Retinal pigment epithelial cell (primary cell): ENCODE measurements at regions not wholly inside any gene's neighbourhood (a gene's known extent, or its start where the extent isn't known, plus 50 kb on each side); places are given as distances from the start of the nearest gene placed in this dataset.
"Not testable (repeated sequence)": the region's sequence is repeated elsewhere in the genome, so short reads cannot be mapped to it uniquely, and the experiment has no call there.

Experiments
- DNase-seq: peaks from one replicate; pipeline ENCODE4 v3.0.0-alpha.2; 2010; ENCODE audit warnings: low read depth
- H3K4me3 ChIP-seq: 2 replicates; pipeline ENCODE4 v1.5.1; 2011; ENCODE audit warnings: mild to moderate bottlenecking, low read length, control low read depth, moderate library complexity
- CTCF ChIP-seq: conservative IDR thresholded peaks from 2 replicates; pipeline ENCODE4 v1.5.1; 2011; ENCODE audit warnings: low read depth, low read length, control low read depth, inconsistent platforms

DNA sequence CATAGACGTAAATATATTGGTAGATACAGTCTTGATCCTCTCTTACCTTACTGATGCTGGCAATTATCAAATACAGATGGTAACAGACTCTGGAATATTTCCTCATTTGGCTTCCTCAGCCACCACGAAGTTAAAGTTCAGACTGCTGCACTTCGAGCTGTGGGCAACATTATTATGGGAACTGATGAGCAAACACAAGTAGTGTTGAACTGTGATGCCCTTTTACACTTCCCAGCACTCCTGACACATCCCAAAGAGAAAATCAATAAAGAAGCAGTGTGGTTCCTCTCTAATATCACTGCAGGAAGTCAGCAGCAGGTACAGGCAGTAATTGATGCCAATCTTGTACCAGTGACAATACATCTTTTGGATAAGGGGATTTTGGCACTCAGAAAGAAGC, 162.7 kb upstream of the NT5E start:
- TF ChIP-seq CTCF, result no peak
- no peak for DNase-seq
- H3K4me3 ChIP-seq, result no peak overlapping the region

DNA sequence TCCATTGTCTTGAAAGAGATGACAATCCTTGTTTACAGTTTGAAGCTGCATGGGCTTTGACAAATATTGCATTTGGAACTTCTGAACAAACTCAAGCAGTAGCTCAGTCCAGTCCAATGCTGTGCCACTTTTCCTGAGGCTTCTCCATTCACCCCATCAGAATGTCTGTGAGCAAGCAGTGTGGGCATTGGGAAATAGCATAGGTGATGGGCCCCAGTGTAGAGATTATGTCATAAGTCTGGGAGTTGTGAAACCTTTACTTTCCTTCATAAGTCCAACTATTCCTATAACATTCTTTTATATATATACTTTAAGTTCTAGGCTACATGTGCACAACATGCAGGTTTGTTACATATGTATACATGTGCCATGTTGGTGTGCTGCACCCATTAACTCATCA, 163.4 kb upstream of the NT5E start:
- not testable (repeated sequence) for DNase-seq, H3K4me3 ChIP-seq

- no peak for TF ChIP-seq CTCF
- DNase-seq, result no peak
- H3K4me3 ChIP-seq, result no peak overlapping the region
These were observed 163.9 kb upstream of the NT5E start for GRCh38 chr6:85285934-85286333.

DNA sequence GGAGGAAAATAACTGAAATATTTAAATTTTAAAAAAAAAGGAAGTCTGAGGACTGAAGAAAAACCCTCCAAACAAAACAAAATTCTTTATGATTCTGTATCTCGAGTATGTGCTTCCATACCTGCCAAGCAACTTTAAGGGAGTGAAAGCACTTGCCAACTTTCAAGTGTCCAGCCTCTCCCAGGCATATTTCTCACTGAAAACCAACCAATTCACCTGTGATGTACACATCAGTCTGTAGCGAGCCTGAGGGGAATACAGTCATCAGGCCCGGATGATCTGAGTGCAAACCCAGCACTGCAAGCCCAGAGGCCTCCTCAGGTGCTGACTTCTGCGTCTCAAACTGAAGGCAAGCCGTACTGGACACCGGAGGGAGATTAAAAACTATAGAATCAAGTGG, 164.8 kb upstream of the NT5E start:
- no peak overlapping the region for H3K4me3 ChIP-seq
- DNase-seq, result no peak
- TF ChIP-seq CTCF, result no peak

GRCh38 chr6:85283436-85283835, 166.4 kb upstream of the NT5E start:
- no peak for TF ChIP-seq CTCF
- no peak for DNase-seq

DNA sequence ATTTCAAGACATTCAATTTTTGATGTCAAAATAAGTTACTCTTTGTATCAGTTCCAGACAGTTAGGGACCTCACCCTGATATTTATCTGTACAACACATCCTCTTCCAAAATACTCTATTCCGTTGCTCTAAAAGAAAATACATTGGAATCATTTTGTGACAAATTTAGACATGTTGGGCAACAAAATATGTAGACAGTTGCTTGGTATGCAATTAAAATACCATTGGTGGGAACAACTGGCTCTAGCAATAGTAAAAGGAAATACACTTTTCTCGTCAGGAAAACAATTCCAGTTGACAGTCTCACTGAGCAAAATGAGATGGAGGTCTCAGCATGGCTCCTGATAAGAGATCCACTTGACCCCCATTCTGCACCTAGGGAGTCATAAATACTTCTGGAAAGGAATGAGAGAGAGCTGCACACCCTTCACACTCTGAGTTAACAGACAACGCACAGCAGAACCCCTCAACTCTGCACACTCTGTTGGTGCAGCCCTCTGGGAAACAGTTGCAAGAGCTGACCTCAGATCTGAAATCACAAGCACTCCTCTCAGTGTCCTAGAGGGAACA, 171.3 kb upstream of the NT5E start:
- TF ChIP-seq CTCF, result no peak
- H3K4me3 ChIP-seq, result no peak overlapping the region
- no peak for DNase-seq

More at GRCh38 chr6:85283436-85283835, 166.4 kb upstream of the NT5E start:
- no peak overlapping the region for H3K4me3 ChIP-seq

DNA sequence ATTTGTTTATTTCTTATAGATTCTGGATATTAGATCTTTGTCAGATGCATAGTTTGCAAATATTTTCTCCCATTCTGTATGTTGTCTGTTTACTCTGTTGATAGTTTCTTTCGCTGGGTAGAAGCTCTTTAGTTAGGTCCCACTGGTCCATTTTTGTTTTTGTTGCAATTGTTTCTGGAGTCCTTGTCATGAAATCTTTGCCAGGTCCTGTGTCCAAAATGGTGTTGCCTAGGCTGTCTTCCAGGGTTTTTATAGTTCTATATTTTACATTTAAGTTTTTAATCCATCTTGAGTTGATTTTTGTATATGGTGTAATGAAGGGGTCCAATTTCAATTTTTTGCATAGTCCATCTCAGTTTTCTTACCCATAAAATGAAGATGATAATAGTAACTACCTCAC, 173.9 kb upstream of the NT5E start:
- DNase-seq, H3K4me3 ChIP-seq: not testable (repeated sequence)

DNA sequence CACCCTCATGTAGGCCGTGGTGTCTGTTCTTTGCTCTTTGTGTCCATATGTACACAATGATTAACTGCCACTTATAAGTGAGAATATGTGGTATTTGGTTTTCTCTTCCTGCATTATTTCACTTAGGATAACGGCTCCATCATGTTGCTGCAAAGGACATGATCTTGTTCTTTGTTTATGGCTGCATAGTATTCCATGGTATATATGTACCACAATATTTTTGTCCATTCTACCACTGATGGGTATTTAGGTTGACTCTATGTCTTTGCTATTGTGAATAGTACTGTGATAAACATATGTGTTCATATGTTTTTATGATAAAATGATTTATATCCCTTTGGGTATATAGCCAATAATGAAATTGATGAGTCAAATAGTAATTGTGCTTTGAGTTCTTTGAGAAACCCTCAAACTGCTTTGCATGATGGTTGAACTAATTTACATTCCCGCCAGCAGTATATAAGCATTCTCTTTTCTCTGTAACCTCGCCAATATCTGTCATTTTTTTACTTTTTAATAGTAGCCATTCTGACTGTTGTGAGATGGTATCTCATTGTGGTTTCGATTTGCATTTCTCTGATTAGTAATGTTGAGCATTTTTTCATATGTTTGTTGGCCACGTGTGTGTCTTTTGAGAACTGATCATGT, 174.4 kb upstream of the NT5E start:
- no peak for TF ChIP-seq CTCF
- no peak overlapping the region for H3K4me3 ChIP-seq
- no peak for DNase-seq
